ENCODE measurements at regions not wholly inside any gene's neighbourhood (a gene's known extent, or its start where the extent isn't known, plus 50 kb on each side); places are given as distances from the start of the nearest gene placed in this dataset.

DNA sequence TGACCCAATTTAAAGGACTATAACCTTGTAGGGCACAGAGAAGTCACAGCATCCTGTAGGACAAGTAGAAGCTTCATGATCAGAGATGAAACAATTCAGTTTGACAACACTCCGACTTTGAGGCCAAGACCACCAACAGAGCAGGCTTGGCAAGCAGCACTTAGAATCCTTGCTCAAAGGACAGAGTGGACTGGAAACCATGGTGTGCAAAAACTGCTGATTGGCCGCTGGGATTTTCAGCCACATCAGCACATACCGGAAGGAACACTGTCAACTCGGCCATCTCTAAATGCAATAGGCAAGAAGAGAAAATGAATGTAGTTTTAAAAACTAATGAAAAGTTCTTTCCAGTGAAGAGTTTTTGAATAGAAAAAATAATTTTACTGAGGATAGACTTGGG lies 92.0 kb upstream of the PRMT6 start:
- TF ChIP-seq, protein P1, sequence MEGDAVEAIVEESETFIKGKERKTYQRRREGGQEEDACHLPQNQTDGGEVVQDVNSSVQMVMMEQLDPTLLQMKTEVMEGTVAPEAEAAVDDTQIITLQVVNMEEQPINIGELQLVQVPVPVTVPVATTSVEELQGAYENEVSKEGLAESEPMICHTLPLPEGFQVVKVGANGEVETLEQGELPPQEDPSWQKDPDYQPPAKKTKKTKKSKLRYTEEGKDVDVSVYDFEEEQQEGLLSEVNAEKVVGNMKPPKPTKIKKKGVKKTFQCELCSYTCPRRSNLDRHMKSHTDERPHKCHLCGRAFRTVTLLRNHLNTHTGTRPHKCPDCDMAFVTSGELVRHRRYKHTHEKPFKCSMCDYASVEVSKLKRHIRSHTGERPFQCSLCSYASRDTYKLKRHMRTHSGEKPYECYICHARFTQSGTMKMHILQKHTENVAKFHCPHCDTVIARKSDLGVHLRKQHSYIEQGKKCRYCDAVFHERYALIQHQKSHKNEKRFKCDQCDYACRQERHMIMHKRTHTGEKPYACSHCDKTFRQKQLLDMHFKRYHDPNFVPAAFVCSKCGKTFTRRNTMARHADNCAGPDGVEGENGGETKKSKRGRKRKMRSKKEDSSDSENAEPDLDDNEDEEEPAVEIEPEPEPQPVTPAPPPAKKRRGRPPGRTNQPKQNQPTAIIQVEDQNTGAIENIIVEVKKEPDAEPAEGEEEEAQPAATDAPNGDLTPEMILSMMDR (IDR thresholded peaks at IDR 0.05): no peak
- TF ChIP-seq EZH2 (IDR thresholded peaks at IDR 0.05; ENCODE audit: borderline replicate concordance, insufficient read depth, low read depth, low read length, poor library complexity, severe bottlenecking): no peak
